ENCODE measurements at regions not wholly inside any gene's neighbourhood (a gene's known extent, or its start where the extent isn't known, plus 50 kb on each side); places are given as distances from the start of the nearest gene placed in this dataset.
"Not testable (repeated sequence)": the region's sequence is repeated elsewhere in the genome, so short reads cannot be mapped to it uniquely, and the experiment has no call there.

GRCh38 chr14:27573018-27573417, 975.2 kb upstream of the NOVA1 start:
- Histone ChIP-seq H3K36me3 (ENCODE audit: control insufficient read depth, insufficient read depth, low read length) (no peaks in the 10 kb centered on the region), H3K27ac (ENCODE audit: low read length) (no peak overlapping the region), H3K4me1 (ENCODE audit: control insufficient read depth, insufficient read depth, low read length) (no peaks in the 10 kb centered on the region), H3K27me3 (ENCODE audit: control insufficient read depth, insufficient read depth, low read length) (no peaks in the 10 kb centered on the region), H3K4me3 (ENCODE audit: low read length) (no peak overlapping the region), H3K9me3 (replicated peaks; ENCODE audit: control insufficient read depth, low read depth, low read length) (peaks cover 6% of the 10 kb centered on the region)
- no peak for DNase-seq
- WGBS (ENCODE audit: insufficient coverage): 100% methylated on average over 1 of the region's 2 CpGs

- H3K27ac ChIP-seq (ENCODE audit: low read length): no peak overlapping the region
- H3K27me3 ChIP-seq (ENCODE audit: control insufficient read depth, insufficient read depth, low read length): no peaks in the 10 kb centered on the region
- no peaks in the 10 kb centered on the region for H3K9me3 ChIP-seq (replicated peaks; ENCODE audit: control insufficient read depth, low read depth, low read length)
- H3K36me3 ChIP-seq (ENCODE audit: control insufficient read depth, insufficient read depth, low read length): no peaks in the 10 kb centered on the region
- no peak for DNase-seq
- no CpG with 5 or more reads among the region's 3 CpGs for WGBS (ENCODE audit: insufficient coverage)
- H3K4me1 ChIP-seq (ENCODE audit: control insufficient read depth, insufficient read depth, low read length): no peaks in the 10 kb centered on the region
- H3K4me3 ChIP-seq (ENCODE audit: low read length): no peak overlapping the region
Measured at GRCh38 chr14:27587103-27587502, 989.3 kb upstream of the NOVA1 start.

GRCh38 chr14:27605282-27605681, 1007.4 kb upstream of the NOVA1 start:
- 17% methylated on average over 1 of the region's 3 CpGs for WGBS (ENCODE audit: insufficient coverage)
- Histone ChIP-seq H3K4me3 (ENCODE audit: low read length) (no peak overlapping the region), H3K9me3 (replicated peaks; ENCODE audit: control insufficient read depth, low read depth, low read length) (no peaks in the 10 kb centered on the region), H3K27me3 (ENCODE audit: control insufficient read depth, insufficient read depth, low read length) (no peaks in the 10 kb centered on the region), H3K36me3 (ENCODE audit: control insufficient read depth, insufficient read depth, low read length) (no peaks in the 10 kb centered on the region), H3K4me1 (ENCODE audit: control insufficient read depth, insufficient read depth, low read length) (peaks cover 2% of the 10 kb centered on the region), H3K27ac (ENCODE audit: low read length) (peak overlapping the region; percentile 72)
- peak; percentile 97 for DNase-seq

- no peak overlapping the region for H3K27ac ChIP-seq (ENCODE audit: low read length)
- no peaks in the 10 kb centered on the region for H3K36me3 ChIP-seq (ENCODE audit: control insufficient read depth, insufficient read depth, low read length)
- H3K9me3 ChIP-seq (replicated peaks; ENCODE audit: control insufficient read depth, low read depth, low read length): no peaks in the 10 kb centered on the region
- no peaks in the 10 kb centered on the region for H3K27me3 ChIP-seq (ENCODE audit: control insufficient read depth, insufficient read depth, low read length)
- no peak for DNase-seq
- no peak overlapping the region for H3K4me3 ChIP-seq (ENCODE audit: low read length)
- WGBS (ENCODE audit: insufficient coverage): no CpG with 5 or more reads among the region's 3 CpGs
- H3K4me1 ChIP-seq (ENCODE audit: control insufficient read depth, insufficient read depth, low read length): peaks cover 2% of the 10 kb centered on the region
Measured at GRCh38 chr14:27608377-27608776, 1010.5 kb upstream of the NOVA1 start.

- Histone ChIP-seq H3K27me3 (ENCODE audit: control insufficient read depth, insufficient read depth, low read length) (no peaks in the 10 kb centered on the region), H3K27ac (ENCODE audit: low read length) (no peak overlapping the region), H3K9me3 (replicated peaks; ENCODE audit: control insufficient read depth, low read depth, low read length) (no peaks in the 10 kb centered on the region), H3K4me3 (ENCODE audit: low read length) (no peak overlapping the region), H3K4me1 (ENCODE audit: control insufficient read depth, insufficient read depth, low read length) (no peaks in the 10 kb centered on the region), H3K36me3 (ENCODE audit: control insufficient read depth, insufficient read depth, low read length) (no peaks in the 10 kb centered on the region)
- no peak for DNase-seq
- WGBS (ENCODE audit: insufficient coverage): 67% methylated on average over 1 of the region's 6 CpGs
Measured at GRCh38 chr14:27612121-27612520, 1014.3 kb upstream of the NOVA1 start.

DNA sequence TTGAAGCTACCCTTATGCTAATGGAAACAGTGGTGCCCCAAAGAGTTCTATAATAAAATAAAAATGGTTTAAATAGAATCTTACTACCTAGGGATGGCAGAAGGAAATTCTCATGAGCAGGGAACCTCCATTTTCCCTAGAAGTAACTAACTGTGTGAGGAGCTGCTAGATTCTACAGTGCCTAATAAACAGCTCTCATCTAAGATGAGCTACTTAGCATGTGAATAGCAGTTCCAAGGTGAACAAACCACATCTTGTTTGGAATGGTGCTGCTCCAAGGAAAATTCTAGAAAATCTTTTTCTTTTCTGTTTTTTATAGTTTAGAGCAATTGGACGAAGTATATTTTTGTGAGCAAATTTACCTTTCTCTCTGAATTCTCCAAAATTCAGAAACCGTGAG, 1015.3 kb upstream of the NOVA1 start:
- Histone ChIP-seq H3K27me3 (ENCODE audit: control insufficient read depth, insufficient read depth, low read length) (no peaks in the 10 kb centered on the region), H3K27ac (ENCODE audit: low read length) (no peak overlapping the region), H3K36me3 (ENCODE audit: control insufficient read depth, insufficient read depth, low read length) (no peaks in the 10 kb centered on the region), H3K4me3 (ENCODE audit: low read length) (no peak overlapping the region), H3K9me3 (replicated peaks; ENCODE audit: control insufficient read depth, low read depth, low read length) (no peaks in the 10 kb centered on the region), H3K4me1 (ENCODE audit: control insufficient read depth, insufficient read depth, low read length) (no peaks in the 10 kb centered on the region)
- no CpG with 5 or more reads among the region's 2 CpGs for WGBS (ENCODE audit: insufficient coverage)
- DNase-seq: no peak

DNA sequence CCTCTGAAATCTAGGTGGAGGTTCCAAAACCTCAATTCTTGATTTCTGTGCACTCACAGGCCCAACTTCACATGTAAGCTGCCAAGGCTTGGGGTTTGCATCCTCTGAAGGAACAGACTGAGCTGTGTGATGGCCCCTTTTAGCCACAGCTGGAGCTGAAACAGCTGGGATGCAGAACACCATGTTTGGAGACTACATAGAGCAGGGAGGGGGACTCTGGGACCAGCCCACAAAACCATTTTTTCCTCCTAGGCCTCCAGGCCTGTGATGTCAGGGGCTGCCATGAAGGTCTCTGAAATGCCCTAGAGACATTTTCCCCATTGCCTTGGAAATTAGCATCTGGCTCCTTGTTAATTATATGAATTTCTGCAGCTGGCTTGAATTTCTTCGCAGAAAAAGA, 1025.9 kb upstream of the NOVA1 start:
- Histone ChIP-seq H3K27me3 (ENCODE audit: control insufficient read depth, insufficient read depth, low read length) (no peaks in the 10 kb centered on the region), H3K4me1 (ENCODE audit: control insufficient read depth, insufficient read depth, low read length) (no peaks in the 10 kb centered on the region), H3K27ac (ENCODE audit: low read length) (no peak overlapping the region), H3K9me3 (replicated peaks; ENCODE audit: control insufficient read depth, low read depth, low read length) (peaks cover 12% of the 10 kb centered on the region), H3K4me3 (ENCODE audit: low read length) (no peak overlapping the region), H3K36me3 (ENCODE audit: control insufficient read depth, insufficient read depth, low read length) (no peaks in the 10 kb centered on the region)
- no CpG with 5 or more reads among the region's 1 CpG for WGBS (ENCODE audit: insufficient coverage)
- no peak for DNase-seq

GRCh38 chr14:27634056-27634970, 1036.5 kb upstream of the NOVA1 start:
- Histone ChIP-seq H3K36me3 (ENCODE audit: control insufficient read depth, insufficient read depth, low read length) (no peaks in the 10 kb centered on the region), H3K4me1 (ENCODE audit: control insufficient read depth, insufficient read depth, low read length) (no peaks in the 10 kb centered on the region), H3K4me3 (ENCODE audit: low read length) (no peak overlapping the region), H3K27me3 (ENCODE audit: control insufficient read depth, insufficient read depth, low read length) (no peaks in the 10 kb centered on the region), H3K27ac (ENCODE audit: low read length) (no peak overlapping the region), H3K9me3 (replicated peaks; ENCODE audit: control insufficient read depth, low read depth, low read length) (no peaks in the 10 kb centered on the region)
- DNase-seq: no peak
- 94% methylated on average over 8 of the region's 15 CpGs for WGBS (ENCODE audit: insufficient coverage)

DNA sequence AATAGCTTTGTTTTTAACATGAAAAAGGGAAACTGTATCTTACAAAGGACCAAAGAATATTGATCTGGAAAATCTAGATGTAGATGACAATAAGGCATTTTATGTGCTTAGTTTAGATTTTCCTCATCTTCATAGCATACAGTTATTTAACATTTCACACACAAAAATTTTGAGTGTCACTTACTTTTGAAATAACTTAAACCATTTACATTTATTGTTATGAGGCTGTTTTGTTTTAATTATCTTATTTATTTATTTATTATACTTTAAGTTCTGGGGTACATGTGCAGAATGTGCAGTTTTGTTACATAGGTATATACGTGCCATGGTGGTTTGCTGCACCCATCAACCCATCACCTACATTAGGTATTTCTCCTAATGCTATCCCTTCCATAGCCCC, 1042.9 kb upstream of the NOVA1 start:
- H3K27me3 ChIP-seq (ENCODE audit: control insufficient read depth, insufficient read depth, low read length); H3K9me3 ChIP-seq (replicated peaks; ENCODE audit: control insufficient read depth, low read depth, low read length); H3K27ac ChIP-seq (ENCODE audit: low read length); H3K36me3 ChIP-seq (ENCODE audit: control insufficient read depth, insufficient read depth, low read length); H3K4me1 ChIP-seq (ENCODE audit: control insufficient read depth, insufficient read depth, low read length); DNase-seq; H3K4me3 ChIP-seq (ENCODE audit: low read length): not testable (repeated sequence)
- WGBS (ENCODE audit: insufficient coverage): no CpG with 5 or more reads among the region's 1 CpG

GRCh38 chr14:27642251-27642866, 1044.5 kb upstream of the NOVA1 start:
- H3K4me3 ChIP-seq (ENCODE audit: low read length): no peak overlapping the region
- no peaks in the 10 kb centered on the region for H3K4me1 ChIP-seq (ENCODE audit: control insufficient read depth, insufficient read depth, low read length)
- no peaks in the 10 kb centered on the region for H3K36me3 ChIP-seq (ENCODE audit: control insufficient read depth, insufficient read depth, low read length)
- no peaks in the 10 kb centered on the region for H3K27me3 ChIP-seq (ENCODE audit: control insufficient read depth, insufficient read depth, low read length)
- WGBS (ENCODE audit: insufficient coverage): no CpG with 5 or more reads among the region's 1 CpG
- H3K9me3 ChIP-seq (replicated peaks; ENCODE audit: control insufficient read depth, low read depth, low read length): peaks cover 3% of the 10 kb centered on the region
- DNase-seq: no peak
- H3K27ac ChIP-seq (ENCODE audit: low read length): no peak overlapping the region

Measured in muscle of leg (tissue), 3 donors.